ENCODE measurements at regions not wholly inside any gene's neighbourhood (a gene's known extent, or its start where the extent isn't known, plus 50 kb on each side); places are given as distances from the start of the nearest gene placed in this dataset.

- Histone ChIP-seq H3K4me3 (ENCODE audit: low read depth, low read length) (no peak overlapping the region), H3K9me3 (ENCODE audit: control insufficient read depth, insufficient read depth, low read depth, low read length) (no peaks in the 10 kb centered on the region), H3K36me3 (ENCODE audit: control insufficient read depth in 2 of 2, insufficient read depth in 1 of 2, low read length in 2 of 2) (no peaks in the 10 kb centered on the region), H3K27ac (ENCODE audit: extremely low read depth, low read depth, low read length) (no peak overlapping the region), H3K4me1 (ENCODE audit: control insufficient read depth, insufficient read depth, low read length) (no peaks in the 10 kb centered on the region)
- ChIA-PET CTCF (interaction anchor here (0.7 kb wide), 1 partner anchor 229 kb away, joined by 3 read pairs; no protein-coding TSS in a partner anchor), POLR2A (no interaction called here)
- TF ChIP-seq, protein P1, sequence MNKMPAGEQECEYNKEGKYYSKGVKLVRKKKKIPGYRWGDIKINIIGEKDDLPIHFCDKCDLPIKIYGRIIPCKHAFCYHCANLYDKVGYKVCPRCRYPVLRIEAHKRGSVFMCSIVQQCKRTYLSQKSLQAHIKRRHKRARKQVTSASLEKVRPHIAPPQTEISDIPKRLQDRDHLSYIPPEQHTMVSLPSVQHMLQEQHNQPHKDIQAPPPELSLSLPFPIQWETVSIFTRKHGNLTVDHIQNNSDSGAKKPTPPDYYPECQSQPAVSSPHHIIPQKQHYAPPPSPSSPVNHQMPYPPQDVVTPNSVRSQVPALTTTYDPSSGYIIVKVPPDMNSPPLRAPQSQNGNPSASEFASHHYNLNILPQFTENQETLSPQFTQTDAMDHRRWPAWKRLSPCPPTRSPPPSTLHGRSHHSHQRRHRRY (tag by site-specific recombination; IDR thresholded peaks at IDR 0.05) = no peak
- TF ChIP-seq ZNF175 (tag by site-specific recombination; IDR thresholded peaks at IDR 0.05) = no peak
Observed at GRCh38 chr4:136634121-136634520, 898.2 kb downstream of the PCDH18 start.

- POLR2A ChIA-PET = no interaction called here
- no peak overlapping the region for H3K27ac ChIP-seq (ENCODE audit: extremely low read depth, low read depth, low read length)
- CTCF ChIA-PET = no interaction called here
Observed at GRCh38 chr4:136599890-136600289, 932.4 kb downstream of the PCDH18 start.

More at GRCh38 chr4:136599890-136600289, 932.4 kb downstream of the PCDH18 start:
- no peaks in the 10 kb centered on the region for H3K9me3 ChIP-seq (ENCODE audit: control insufficient read depth, insufficient read depth, low read depth, low read length)
- H3K4me3 ChIP-seq (ENCODE audit: low read depth, low read length) = no peak overlapping the region
- no peaks in the 10 kb centered on the region for H3K36me3 ChIP-seq (ENCODE audit: control insufficient read depth in 2 of 2, insufficient read depth in 1 of 2, low read length in 2 of 2)
- TF ChIP-seq ZNF16 (tag by site-specific recombination; IDR thresholded peaks at IDR 0.05; ENCODE audit: low read depth) (no peak), ZNF248 (tag by site-specific recombination; IDR thresholded peaks at IDR 0.05) (no peak), ZNF175 (tag by site-specific recombination; IDR thresholded peaks at IDR 0.05) (no peak), ZSCAN23 (tag by site-specific recombination; IDR thresholded peaks at IDR 0.05) (no peak), ZNF311 (tag by site-specific recombination; IDR thresholded peaks at IDR 0.05; ENCODE audit: borderline replicate concordance) (no peak), YY2 (tag by site-specific recombination; IDR thresholded peaks at IDR 0.05) (no peak), ZNF596 (tag by site-specific recombination; IDR thresholded peaks at IDR 0.05) (no peak), SALL2 (tag by site-specific recombination; IDR thresholded peaks at IDR 0.05; ENCODE audit: borderline replicate concordance) (no peak), ZFP37 (tag by site-specific recombination; IDR thresholded peaks at IDR 0.05) (no peak), ZNF521 (tag by site-specific recombination; IDR thresholded peaks at IDR 0.05) (no peak), ZNF426 (tag by site-specific recombination; IDR thresholded peaks at IDR 0.05) (no peak), ZNF132 (tag by site-specific recombination; IDR thresholded peaks at IDR 0.05; ENCODE audit: borderline replicate concordance) (no peak), ELK4 (IDR thresholded peaks at IDR 0.05; ENCODE audit: borderline replicate concordance, low read depth, low read length) (no peak), ZNF785 (tag by site-specific recombination; IDR thresholded peaks at IDR 0.05) (no peak), IKZF3 (tag by site-specific recombination; IDR thresholded peaks at IDR 0.05) (no peak), ZNF18 (tag by site-specific recombination; IDR thresholded peaks at IDR 0.05) (no peak)
- TF ChIP-seq, protein P2, sequence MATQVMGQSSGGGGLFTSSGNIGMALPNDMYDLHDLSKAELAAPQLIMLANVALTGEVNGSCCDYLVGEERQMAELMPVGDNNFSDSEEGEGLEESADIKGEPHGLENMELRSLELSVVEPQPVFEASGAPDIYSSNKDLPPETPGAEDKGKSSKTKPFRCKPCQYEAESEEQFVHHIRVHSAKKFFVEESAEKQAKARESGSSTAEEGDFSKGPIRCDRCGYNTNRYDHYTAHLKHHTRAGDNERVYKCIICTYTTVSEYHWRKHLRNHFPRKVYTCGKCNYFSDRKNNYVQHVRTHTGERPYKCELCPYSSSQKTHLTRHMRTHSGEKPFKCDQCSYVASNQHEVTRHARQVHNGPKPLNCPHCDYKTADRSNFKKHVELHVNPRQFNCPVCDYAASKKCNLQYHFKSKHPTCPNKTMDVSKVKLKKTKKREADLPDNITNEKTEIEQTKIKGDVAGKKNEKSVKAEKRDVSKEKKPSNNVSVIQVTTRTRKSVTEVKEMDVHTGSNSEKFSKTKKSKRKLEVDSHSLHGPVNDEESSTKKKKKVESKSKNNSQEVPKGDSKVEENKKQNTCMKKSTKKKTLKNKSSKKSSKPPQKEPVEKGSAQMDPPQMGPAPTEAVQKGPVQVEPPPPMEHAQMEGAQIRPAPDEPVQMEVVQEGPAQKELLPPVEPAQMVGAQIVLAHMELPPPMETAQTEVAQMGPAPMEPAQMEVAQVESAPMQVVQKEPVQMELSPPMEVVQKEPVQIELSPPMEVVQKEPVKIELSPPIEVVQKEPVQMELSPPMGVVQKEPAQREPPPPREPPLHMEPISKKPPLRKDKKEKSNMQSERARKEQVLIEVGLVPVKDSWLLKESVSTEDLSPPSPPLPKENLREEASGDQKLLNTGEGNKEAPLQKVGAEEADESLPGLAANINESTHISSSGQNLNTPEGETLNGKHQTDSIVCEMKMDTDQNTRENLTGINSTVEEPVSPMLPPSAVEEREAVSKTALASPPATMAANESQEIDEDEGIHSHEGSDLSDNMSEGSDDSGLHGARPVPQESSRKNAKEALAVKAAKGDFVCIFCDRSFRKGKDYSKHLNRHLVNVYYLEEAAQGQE (tag by site-specific recombination; IDR thresholded peaks at IDR 0.05) = no peak
- TF ChIP-seq, protein P3, sequence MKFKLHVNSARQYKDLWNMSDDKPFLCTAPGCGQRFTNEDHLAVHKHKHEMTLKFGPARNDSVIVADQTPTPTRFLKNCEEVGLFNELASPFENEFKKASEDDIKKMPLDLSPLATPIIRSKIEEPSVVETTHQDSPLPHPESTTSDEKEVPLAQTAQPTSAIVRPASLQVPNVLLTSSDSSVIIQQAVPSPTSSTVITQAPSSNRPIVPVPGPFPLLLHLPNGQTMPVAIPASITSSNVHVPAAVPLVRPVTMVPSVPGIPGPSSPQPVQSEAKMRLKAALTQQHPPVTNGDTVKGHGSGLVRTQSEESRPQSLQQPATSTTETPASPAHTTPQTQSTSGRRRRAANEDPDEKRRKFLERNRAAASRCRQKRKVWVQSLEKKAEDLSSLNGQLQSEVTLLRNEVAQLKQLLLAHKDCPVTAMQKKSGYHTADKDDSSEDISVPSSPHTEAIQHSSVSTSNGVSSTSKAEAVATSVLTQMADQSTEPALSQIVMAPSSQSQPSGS (tag by site-specific recombination; IDR thresholded peaks at IDR 0.05; ENCODE audit: low read depth) = no peak
- TF ChIP-seq, protein P4, sequence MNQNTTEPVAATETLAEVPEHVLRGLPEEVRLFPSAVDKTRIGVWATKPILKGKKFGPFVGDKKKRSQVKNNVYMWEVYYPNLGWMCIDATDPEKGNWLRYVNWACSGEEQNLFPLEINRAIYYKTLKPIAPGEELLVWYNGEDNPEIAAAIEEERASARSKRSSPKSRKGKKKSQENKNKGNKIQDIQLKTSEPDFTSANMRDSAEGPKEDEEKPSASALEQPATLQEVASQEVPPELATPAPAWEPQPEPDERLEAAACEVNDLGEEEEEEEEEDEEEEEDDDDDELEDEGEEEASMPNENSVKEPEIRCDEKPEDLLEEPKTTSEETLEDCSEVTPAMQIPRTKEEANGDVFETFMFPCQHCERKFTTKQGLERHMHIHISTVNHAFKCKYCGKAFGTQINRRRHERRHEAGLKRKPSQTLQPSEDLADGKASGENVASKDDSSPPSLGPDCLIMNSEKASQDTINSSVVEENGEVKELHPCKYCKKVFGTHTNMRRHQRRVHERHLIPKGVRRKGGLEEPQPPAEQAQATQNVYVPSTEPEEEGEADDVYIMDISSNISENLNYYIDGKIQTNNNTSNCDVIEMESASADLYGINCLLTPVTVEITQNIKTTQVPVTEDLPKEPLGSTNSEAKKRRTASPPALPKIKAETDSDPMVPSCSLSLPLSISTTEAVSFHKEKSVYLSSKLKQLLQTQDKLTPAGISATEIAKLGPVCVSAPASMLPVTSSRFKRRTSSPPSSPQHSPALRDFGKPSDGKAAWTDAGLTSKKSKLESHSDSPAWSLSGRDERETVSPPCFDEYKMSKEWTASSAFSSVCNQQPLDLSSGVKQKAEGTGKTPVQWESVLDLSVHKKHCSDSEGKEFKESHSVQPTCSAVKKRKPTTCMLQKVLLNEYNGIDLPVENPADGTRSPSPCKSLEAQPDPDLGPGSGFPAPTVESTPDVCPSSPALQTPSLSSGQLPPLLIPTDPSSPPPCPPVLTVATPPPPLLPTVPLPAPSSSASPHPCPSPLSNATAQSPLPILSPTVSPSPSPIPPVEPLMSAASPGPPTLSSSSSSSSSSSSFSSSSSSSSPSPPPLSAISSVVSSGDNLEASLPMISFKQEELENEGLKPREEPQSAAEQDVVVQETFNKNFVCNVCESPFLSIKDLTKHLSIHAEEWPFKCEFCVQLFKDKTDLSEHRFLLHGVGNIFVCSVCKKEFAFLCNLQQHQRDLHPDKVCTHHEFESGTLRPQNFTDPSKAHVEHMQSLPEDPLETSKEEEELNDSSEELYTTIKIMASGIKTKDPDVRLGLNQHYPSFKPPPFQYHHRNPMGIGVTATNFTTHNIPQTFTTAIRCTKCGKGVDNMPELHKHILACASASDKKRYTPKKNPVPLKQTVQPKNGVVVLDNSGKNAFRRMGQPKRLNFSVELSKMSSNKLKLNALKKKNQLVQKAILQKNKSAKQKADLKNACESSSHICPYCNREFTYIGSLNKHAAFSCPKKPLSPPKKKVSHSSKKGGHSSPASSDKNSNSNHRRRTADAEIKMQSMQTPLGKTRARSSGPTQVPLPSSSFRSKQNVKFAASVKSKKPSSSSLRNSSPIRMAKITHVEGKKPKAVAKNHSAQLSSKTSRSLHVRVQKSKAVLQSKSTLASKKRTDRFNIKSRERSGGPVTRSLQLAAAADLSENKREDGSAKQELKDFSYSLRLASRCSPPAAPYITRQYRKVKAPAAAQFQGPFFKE (tag by site-specific recombination; IDR thresholded peaks at IDR 0.05; ENCODE audit: borderline replicate concordance) = no peak
- H3K4me1 ChIP-seq (ENCODE audit: control insufficient read depth, insufficient read depth, low read length) = no peaks in the 10 kb centered on the region
